ENCODE measurements at regions not wholly inside any gene's neighbourhood (a gene's known extent, or its start where the extent isn't known, plus 50 kb on each side); places are given as distances from the start of the nearest gene placed in this dataset.

DNA sequence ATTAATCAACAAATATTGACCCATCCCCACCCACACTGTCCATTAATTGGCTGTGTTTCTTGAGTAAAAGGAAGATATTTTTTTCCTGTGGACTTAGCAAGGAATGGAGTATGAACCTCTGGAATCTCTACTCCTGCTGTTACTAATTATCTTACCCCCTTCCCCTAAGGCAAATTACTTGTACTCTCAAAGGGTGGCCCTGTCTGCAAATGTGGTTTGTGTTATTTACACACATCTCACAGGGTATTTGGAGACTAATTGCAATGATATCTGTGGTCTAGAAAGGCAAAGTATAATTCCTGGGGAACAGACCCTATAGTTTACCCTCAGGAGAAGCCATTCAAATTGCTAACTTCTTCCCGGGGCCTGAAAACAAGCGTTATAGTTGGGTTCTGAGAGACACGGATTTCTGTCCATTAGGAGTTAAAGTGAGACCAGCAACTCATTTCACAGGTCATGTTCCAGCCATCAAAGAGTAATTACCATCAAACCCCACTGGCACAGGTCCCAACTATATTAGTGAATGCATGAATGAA, 133.0 kb upstream of the RASGEF1B start:
- TF ChIP-seq CTCF (IDR thresholded peaks at IDR 0.05 in 8 of 11, conservative IDR thresholded peaks at IDR 0.05 in 3 of 11) (no peak), POLR2A (IDR thresholded peaks at IDR 0.05) (no peak), POLR2AphosphoS5 (IDR thresholded peaks at IDR 0.05) (no peak)

All from spleen (tissue), 7 donors.